WERI-Rb-1 (cell line): ENCODE measurements at regions not wholly inside any gene's neighbourhood (a gene's known extent, or its start where the extent isn't known, plus 50 kb on each side); places are given as distances from the start of the nearest gene placed in this dataset.

Experiments used
- DNase-seq: peaks from one replicate; pipeline ENCODE4 v3.0.0-alpha.2; 2020
- H3K27ac ChIP-seq: fragments of 250-450 bp; sonication (Bioruptor Pico); 2 replicates; pipeline ENCODE4 v1.5.1; 2020; ENCODE audit warnings: mild to moderate bottlenecking, moderate library complexity
- H3K27me3 ChIP-seq: fragments of 250-450 bp; sonication (Bioruptor Pico); 2 replicates; pipeline ENCODE4 v1.5.1; 2021; ENCODE audit warnings: mild to moderate bottlenecking, low read depth, moderate library complexity; ENCODE audit not compliant: insufficient read depth, severe bottlenecking
- H3K36me3 ChIP-seq: fragments of 250-450 bp; sonication (Bioruptor Pico); 2 replicates; pipeline ENCODE4 v1.5.1; 2020; ENCODE audit warnings: mild to moderate bottlenecking, moderate library complexity
- H3K4me3 ChIP-seq: 2 replicates; pipeline ENCODE4 v1.5.1; 2011; ENCODE audit warnings: low read depth, mild to moderate bottlenecking, control low read depth, low read length
- H3K9me3 ChIP-seq: fragments of 250-450 bp; sonication (Bioruptor Pico); 2 replicates; pipeline ENCODE4 v1.5.1; 2021; ENCODE audit warnings: mild to moderate bottlenecking, moderate library complexity; ENCODE audit not compliant: severe bottlenecking
- CTCF ChIP-seq: IDR thresholded peaks from 2 replicates; pipeline ENCODE4 v1.5.1; 2011; ENCODE audit warnings: low read depth, mild to moderate bottlenecking, control low read depth, inconsistent platforms, low read length

- no peak for DNase-seq
- Histone ChIP-seq H3K27ac (no peak overlapping the region), H3K36me3 (no peaks in the 10 kb centered on the region), H3K4me3 (no peak overlapping the region), H3K9me3 (no peaks in the 10 kb centered on the region), H3K27me3 (no peaks in the 10 kb centered on the region)
- TF ChIP-seq CTCF = no peak
These were observed 202.8 kb upstream of the CPHXL start for GRCh38 chr16:75929046-75929445.

- H3K27ac ChIP-seq = no peak overlapping the region
- no peaks in the 10 kb centered on the region for H3K27me3 ChIP-seq
- no peak for DNase-seq
- TF ChIP-seq CTCF = no peak
- H3K9me3 ChIP-seq = no peaks in the 10 kb centered on the region
- H3K4me3 ChIP-seq = no peak overlapping the region
- no peaks in the 10 kb centered on the region for H3K36me3 ChIP-seq
These were observed 204.8 kb upstream of the CPHXL start for GRCh38 chr16:75931043-75931442.

DNA sequence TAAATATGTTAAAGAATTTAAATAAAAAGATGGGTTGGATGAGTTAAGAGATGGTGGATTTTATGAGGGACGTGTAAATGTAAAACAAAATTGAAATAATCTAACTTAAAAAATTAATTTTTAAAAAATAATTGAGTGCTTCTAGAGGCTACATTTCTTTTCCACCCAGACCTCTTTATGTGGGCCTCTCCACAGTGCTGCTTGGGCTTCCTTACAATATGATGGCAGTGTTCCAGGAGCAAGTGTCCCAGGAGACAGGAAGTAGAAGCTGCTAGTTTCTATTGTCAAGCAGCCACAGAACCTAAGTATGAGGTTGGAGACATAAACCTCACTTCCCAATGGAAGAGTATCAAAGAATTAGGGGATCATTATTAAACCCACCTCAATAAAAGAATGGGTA is 205.7 kb upstream of the CPHXL start:
- H3K36me3 ChIP-seq = no peaks in the 10 kb centered on the region
- no peak overlapping the region for H3K4me3 ChIP-seq
- no peaks in the 10 kb centered on the region for H3K27me3 ChIP-seq
- no peak for TF ChIP-seq CTCF
- DNase-seq = no peak
- H3K9me3 ChIP-seq = no peaks in the 10 kb centered on the region
- H3K27ac ChIP-seq = no peak overlapping the region

GRCh38 chr16:75938818-75939217 is 212.5 kb upstream of the CPHXL start:
- no peak for TF ChIP-seq CTCF
- H3K27ac ChIP-seq = no peak overlapping the region
- H3K27me3 ChIP-seq = no peaks in the 10 kb centered on the region

DNA sequence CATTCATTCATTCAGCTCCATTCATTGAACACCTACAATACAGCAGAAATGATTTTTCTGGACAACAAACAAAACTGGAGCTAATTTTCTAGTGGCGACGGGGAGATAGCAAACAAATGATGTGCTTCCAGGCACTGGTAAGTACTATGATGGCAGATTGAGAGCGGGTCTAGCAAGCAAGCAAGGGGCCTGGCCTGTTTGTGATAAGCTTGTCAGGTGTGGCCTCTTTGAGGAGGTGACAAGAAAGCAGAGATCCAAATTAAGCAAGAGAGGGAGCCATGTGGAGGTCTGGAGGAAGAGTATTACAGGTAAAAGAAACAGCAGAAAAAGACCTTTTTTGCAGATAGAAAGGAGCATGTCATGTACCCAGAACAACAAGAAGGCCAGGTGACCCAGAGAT is 216.1 kb upstream of the CPHXL start:
- Histone ChIP-seq H3K27me3 (no peaks in the 10 kb centered on the region), H3K4me3 (no peak overlapping the region), H3K9me3 (no peaks in the 10 kb centered on the region), H3K36me3 (no peaks in the 10 kb centered on the region), H3K27ac (no peak overlapping the region)
- DNase-seq = no peak
- no peak for TF ChIP-seq CTCF

More at GRCh38 chr16:75938818-75939217, 212.5 kb upstream of the CPHXL start:
- Histone ChIP-seq H3K9me3 (no peaks in the 10 kb centered on the region), H3K4me3 (no peak overlapping the region), H3K36me3 (no peaks in the 10 kb centered on the region)
- no peak for DNase-seq

DNA sequence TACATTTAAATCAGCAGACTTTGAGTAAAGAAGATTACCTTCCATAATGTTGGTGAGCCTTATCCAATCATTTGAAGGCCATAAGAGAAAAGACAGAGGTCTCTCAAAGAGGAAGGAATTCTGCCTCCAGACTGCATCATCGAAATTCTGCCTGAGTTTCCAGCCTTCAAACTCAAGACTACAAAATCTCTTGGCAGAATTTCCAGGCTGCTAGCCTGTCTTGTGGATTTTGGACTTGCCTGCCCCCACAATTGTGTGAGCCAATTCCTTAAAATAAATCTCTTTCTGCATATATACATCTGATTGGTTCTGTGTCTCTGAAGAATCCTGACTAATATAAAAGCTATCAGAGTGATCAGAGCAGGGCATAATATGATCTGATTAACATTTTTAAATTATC is 216.6 kb upstream of the CPHXL start:
- Histone ChIP-seq H3K27ac (no peak overlapping the region), H3K9me3 (no peaks in the 10 kb centered on the region), H3K4me3 (no peak overlapping the region), H3K27me3 (no peaks in the 10 kb centered on the region), H3K36me3 (no peaks in the 10 kb centered on the region)
- DNase-seq = no peak
- TF ChIP-seq CTCF = no peak
